ENCODE measurements at regions not wholly inside any gene's neighbourhood (a gene's known extent, or its start where the extent isn't known, plus 50 kb on each side); places are given as distances from the start of the nearest gene placed in this dataset.

GRCh38 chr2:118791483-118791882, 56.0 kb downstream of the EN1 start:
- H3K4me3 ChIP-seq (ENCODE audit: low read length) = no peak overlapping the region

GRCh38 chr2:118786746-118787145, 60.7 kb downstream of the EN1 start:
- H3K27me3 ChIP-seq (ENCODE audit: insufficient read depth, low read length) = no peaks in the 10 kb centered on the region
- no peaks in the 10 kb centered on the region for H3K9me3 ChIP-seq (ENCODE audit: low read depth, low read length)
- no peak overlapping the region for H3K4me3 ChIP-seq (ENCODE audit: low read length)
- no peaks in the 10 kb centered on the region for H3K4me1 ChIP-seq (ENCODE audit: insufficient read depth, low read length)

More at GRCh38 chr2:118791483-118791882, 56.0 kb downstream of the EN1 start:
- no peaks in the 10 kb centered on the region for H3K4me1 ChIP-seq (ENCODE audit: insufficient read depth, low read length)
- no peaks in the 10 kb centered on the region for H3K9me3 ChIP-seq (ENCODE audit: low read depth, low read length)
- H3K27me3 ChIP-seq (ENCODE audit: insufficient read depth, low read length) = no peaks in the 10 kb centered on the region

- Histone ChIP-seq H3K4me3 (ENCODE audit: low read length) (no peak overlapping the region), H3K27me3 (ENCODE audit: insufficient read depth, low read length) (no peaks in the 10 kb centered on the region), H3K4me1 (ENCODE audit: insufficient read depth, low read length) (no peaks in the 10 kb centered on the region), H3K9me3 (ENCODE audit: low read depth, low read length) (no peaks in the 10 kb centered on the region)
These were observed 62.6 kb downstream of the EN1 start for GRCh38 chr2:118784860-118785259.

- H3K4me1 ChIP-seq (ENCODE audit: insufficient read depth, low read length) = no peaks in the 10 kb centered on the region
- no peaks in the 10 kb centered on the region for H3K9me3 ChIP-seq (ENCODE audit: low read depth, low read length)
- H3K27me3 ChIP-seq (ENCODE audit: insufficient read depth, low read length) = peaks cover 26% of the 10 kb centered on the region
- H3K4me3 ChIP-seq (ENCODE audit: low read length) = no peak overlapping the region
These were observed 68.1 kb downstream of the EN1 start for GRCh38 chr2:118779362-118779761.

GRCh38 chr2:118774458-118775133, 72.9 kb downstream of the EN1 start:
- no peaks in the 10 kb centered on the region for H3K4me1 ChIP-seq (ENCODE audit: insufficient read depth, low read length)
- H3K9me3 ChIP-seq (ENCODE audit: low read depth, low read length) = no peaks in the 10 kb centered on the region
- peaks cover 45% of the 10 kb centered on the region for H3K27me3 ChIP-seq (ENCODE audit: insufficient read depth, low read length)
- no peak overlapping the region for H3K4me3 ChIP-seq (ENCODE audit: low read length)

- Histone ChIP-seq H3K4me3 (ENCODE audit: low read length) (no peak overlapping the region), H3K4me1 (ENCODE audit: insufficient read depth, low read length) (no peaks in the 10 kb centered on the region), H3K9me3 (ENCODE audit: low read depth, low read length) (no peaks in the 10 kb centered on the region), H3K27me3 (ENCODE audit: insufficient read depth, low read length) (peaks cover 45% of the 10 kb centered on the region)
These were observed 73.6 kb downstream of the EN1 start for GRCh38 chr2:118773826-118774225.

GRCh38 chr2:118772487-118773200, 74.8 kb downstream of the EN1 start:
- Histone ChIP-seq H3K9me3 (ENCODE audit: low read depth, low read length) (no peaks in the 10 kb centered on the region), H3K4me3 (ENCODE audit: low read length) (no peak overlapping the region)

GRCh38 chr2:118769707-118770400, 77.6 kb downstream of the EN1 start:
- Histone ChIP-seq H3K27me3 (ENCODE audit: insufficient read depth, low read length) (peaks cover 24% of the 10 kb centered on the region), H3K4me1 (ENCODE audit: insufficient read depth, low read length) (no peaks in the 10 kb centered on the region), H3K9me3 (ENCODE audit: low read depth, low read length) (no peaks in the 10 kb centered on the region), H3K4me3 (ENCODE audit: low read length) (no peak overlapping the region)

More at GRCh38 chr2:118772487-118773200, 74.8 kb downstream of the EN1 start:
- H3K27me3 ChIP-seq (ENCODE audit: insufficient read depth, low read length) = peaks cover 45% of the 10 kb centered on the region
- H3K4me1 ChIP-seq (ENCODE audit: insufficient read depth, low read length) = no peaks in the 10 kb centered on the region

- Histone ChIP-seq H3K4me3 (ENCODE audit: low read length) (no peak overlapping the region), H3K4me1 (ENCODE audit: insufficient read depth, low read length) (no peaks in the 10 kb centered on the region), H3K27me3 (ENCODE audit: insufficient read depth, low read length) (peaks cover 6% of the 10 kb centered on the region), H3K9me3 (ENCODE audit: low read depth, low read length) (no peaks in the 10 kb centered on the region)
These were observed 80.6 kb downstream of the EN1 start for GRCh38 chr2:118766871-118767270.

- H3K9me3 ChIP-seq (ENCODE audit: low read depth, low read length) = no peaks in the 10 kb centered on the region
- H3K4me1 ChIP-seq (ENCODE audit: insufficient read depth, low read length) = no peaks in the 10 kb centered on the region
- no peak overlapping the region for H3K4me3 ChIP-seq (ENCODE audit: low read length)
- no peaks in the 10 kb centered on the region for H3K27me3 ChIP-seq (ENCODE audit: insufficient read depth, low read length)
These were observed 82.6 kb downstream of the EN1 start for GRCh38 chr2:118764855-118765254.

GRCh38 chr2:118763797-118764196, 83.7 kb downstream of the EN1 start:
- Histone ChIP-seq H3K27me3 (ENCODE audit: insufficient read depth, low read length) (no peaks in the 10 kb centered on the region), H3K4me3 (ENCODE audit: low read length) (no peak overlapping the region), H3K9me3 (ENCODE audit: low read depth, low read length) (no peaks in the 10 kb centered on the region), H3K4me1 (ENCODE audit: insufficient read depth, low read length) (no peaks in the 10 kb centered on the region)

- no peak overlapping the region for H3K4me3 ChIP-seq (ENCODE audit: low read length)
- H3K27me3 ChIP-seq (ENCODE audit: insufficient read depth, low read length) = no peaks in the 10 kb centered on the region
- no peaks in the 10 kb centered on the region for H3K4me1 ChIP-seq (ENCODE audit: insufficient read depth, low read length)
- no peaks in the 10 kb centered on the region for H3K9me3 ChIP-seq (ENCODE audit: low read depth, low read length)
These were observed 85.2 kb downstream of the EN1 start for GRCh38 chr2:118762290-118762689.

- H3K4me3 ChIP-seq (ENCODE audit: low read length) = no peak overlapping the region
- no peaks in the 10 kb centered on the region for H3K4me1 ChIP-seq (ENCODE audit: insufficient read depth, low read length)
- H3K9me3 ChIP-seq (ENCODE audit: low read depth, low read length) = no peaks in the 10 kb centered on the region
- no peaks in the 10 kb centered on the region for H3K27me3 ChIP-seq (ENCODE audit: insufficient read depth, low read length)
These were observed 85.7 kb downstream of the EN1 start for GRCh38 chr2:118761771-118762170.

- Histone ChIP-seq H3K9me3 (ENCODE audit: low read depth, low read length) (no peaks in the 10 kb centered on the region), H3K4me1 (ENCODE audit: insufficient read depth, low read length) (no peaks in the 10 kb centered on the region), H3K4me3 (ENCODE audit: low read length) (no peak overlapping the region), H3K27me3 (ENCODE audit: insufficient read depth, low read length) (no peaks in the 10 kb centered on the region)
These were observed 91.5 kb downstream of the EN1 start for GRCh38 chr2:118755901-118756300.

- Histone ChIP-seq H3K4me3 (ENCODE audit: low read length) (no peak overlapping the region), H3K4me1 (ENCODE audit: insufficient read depth, low read length) (no peaks in the 10 kb centered on the region), H3K9me3 (ENCODE audit: low read depth, low read length) (no peaks in the 10 kb centered on the region), H3K27me3 (ENCODE audit: insufficient read depth, low read length) (no peaks in the 10 kb centered on the region)
These were observed 92.1 kb downstream of the EN1 start for GRCh38 chr2:118755384-118755783.

Data from mononuclear cell (primary cell).